Keratinocyte (primary cell): ENCODE measurements at regions not wholly inside any gene's neighbourhood (a gene's known extent, or its start where the extent isn't known, plus 50 kb on each side); places are given as distances from the start of the nearest gene placed in this dataset.
A peak's percentile ranks its signal among the peaks of the same experiment; 100 is the strongest.
"Not testable (repeated sequence)": the region's sequence is repeated elsewhere in the genome, so short reads cannot be mapped to it uniquely, and the experiment has no call there.

Source experiments
- DNase-seq: peaks from one replicate; pipeline ENCODE4 v3.0.0-alpha.2; 2011; ENCODE audit warnings: low read depth, missing footprints, low spot score
- FAIRE-seq: peaks from 2 replicates; lab custom pipeline; 2011; peaks lifted over from hg19 to GRCh38; lab: Jason Lieb, UNC
- H2AFZ ChIP-seq: 2 replicates; pipeline ENCODE4 v1.6.0; 2012; ENCODE audit warnings: low read length, control low read depth, inconsistent platforms; ENCODE audit not compliant: control insufficient read depth
- H3K27ac ChIP-seq: 2 replicates; pipeline ENCODE4 v1.5.1; 2011; ENCODE audit warnings: low read length; ENCODE audit not compliant: control insufficient read depth, insufficient read depth
- H3K27me3 ChIP-seq: 3 replicates; pipeline ENCODE4 v1.6.0; 2011; ENCODE audit warnings: low read length; ENCODE audit not compliant: control insufficient read depth, insufficient read depth; ENCODE audit errors: extremely low read depth
- H3K36me3 ChIP-seq, 2 experiments: 2 replicates in 1 of 2; 3 replicates in 1 of 2; pipeline ENCODE4 v1.5.1; 2011; ENCODE audit warnings: low read length in 2 of 2, mild to moderate bottlenecking in 1 of 2; ENCODE audit not compliant: control insufficient read depth in 2 of 2, insufficient read depth in 2 of 2; ENCODE audit errors: extremely low read depth in 1 of 2
- H3K4me1 ChIP-seq: 3 replicates; pipeline ENCODE4 v1.5.1; 2011; ENCODE audit warnings: low read length; ENCODE audit not compliant: control insufficient read depth, insufficient read depth; ENCODE audit errors: extremely low read depth
- H3K4me2 ChIP-seq: 3 replicates; pipeline ENCODE4 v1.6.0; 2011; ENCODE audit warnings: low read depth, low read length; ENCODE audit not compliant: control insufficient read depth, insufficient read depth; ENCODE audit errors: extremely low read depth
- H3K4me3 ChIP-seq, 3 experiments: fragments of 200-600 bp in 1 of 3; sonication (generic) in 1 of 3; 2 replicates in 2 of 3; 3 replicates in 1 of 3; pipeline ENCODE4 v1.5.1; 2011 to 2016; ENCODE audit warnings: low read length in 3 of 3, mild to moderate bottlenecking in 3 of 3, control low read depth in 2 of 3, inconsistent platforms in 1 of 3, low read depth in 1 of 3, mixed read lengths in 1 of 3, mixed run types in 1 of 3, moderate library complexity in 1 of 3; ENCODE audit not compliant: control insufficient read depth in 2 of 3, insufficient read depth in 2 of 3; ENCODE audit errors: extremely low read depth in 1 of 3
- H3K79me2 ChIP-seq: 2 replicates; pipeline ENCODE4 v1.6.0; 2012; ENCODE audit warnings: low read length; ENCODE audit not compliant: control insufficient read depth, insufficient read depth
- H3K9ac ChIP-seq: 3 replicates; pipeline ENCODE4 v1.6.0; 2011; ENCODE audit warnings: low read length; ENCODE audit not compliant: control insufficient read depth, insufficient read depth; ENCODE audit errors: extremely low read depth
- H3K9me1 ChIP-seq: 3 replicates; pipeline ENCODE4 v1.6.0; 2011; ENCODE audit warnings: low read length; ENCODE audit not compliant: control insufficient read depth, insufficient read depth; ENCODE audit errors: extremely low read depth
- H3K9me3 ChIP-seq: 2 replicates; pipeline ENCODE4 v1.5.1; 2012; ENCODE audit warnings: low read depth, low read length; ENCODE audit not compliant: control insufficient read depth
- H4K20me1 ChIP-seq: 3 replicates; pipeline ENCODE4 v1.6.0; 2011; ENCODE audit warnings: low read length; ENCODE audit not compliant: control insufficient read depth, insufficient read depth; ENCODE audit errors: extremely low read depth
- CTCF ChIP-seq, 3 experiments: IDR thresholded peaks in 1 of 3; conservative IDR thresholded peaks in 1 of 3; optimal IDR thresholded peaks in 1 of 3; 2 replicates in 2 of 3; 3 replicates in 1 of 3; pipeline versions ENCODE3 to v1.5.1; 2011; ENCODE audit warnings: low read length in 3 of 3, mild to moderate bottlenecking in 3 of 3, moderate library complexity in 2 of 3, control low read depth in 1 of 3, inconsistent platforms in 1 of 3; ENCODE audit not compliant: insufficient read depth in 2 of 3; ENCODE audit errors: extremely low read depth in 1 of 3
- EZH2 ChIP-seq: IDR thresholded peaks from one replicate; pipeline ENCODE4 v1.6.1; 2012; ENCODE audit warnings: inconsistent platforms, mild to moderate bottlenecking, low read length, moderate library complexity
- dilution Hi-C: fragments of 300-500 bp; cut with MboI; formaldehyde crosslinking; loops from one replicate; pipeline ENCODE4 v1.7.0; 2020; ENCODE audit warnings: low sequenced_read_pairs; ENCODE audit not compliant: extremely low pct_ligation_motif_present

- dilution Hi-C loops, result no loop called here
- no peak overlapping the region for H2AFZ ChIP-seq
Measured at GRCh38 chr15:44882499-44882968, 74.0 kb upstream of the TERB2 start.

GRCh38 chr15:44883199-44883877, 73.1 kb upstream of the TERB2 start:
- H3K4me1 ChIP-seq, result peaks cover 10% of the 10 kb centered on the region
- no peak overlapping the region for H3K4me3 ChIP-seq
- dilution Hi-C loops, result no loop called here
- H2AFZ ChIP-seq, result no peak overlapping the region
- H3K4me2 ChIP-seq, result no peak overlapping the region
- H3K36me3 ChIP-seq, result no peaks in the 10 kb centered on the region
- TF ChIP-seq CTCF (optimal IDR thresholded peaks at IDR 0.05 in 1 of 3, IDR thresholded peaks at IDR 0.05 in 1 of 3, conservative IDR thresholded peaks at IDR 0.05 in 1 of 3; ENCODE audit: extremely low read depth in 1 of 3, insufficient read depth in 2 of 3, low read length in 3 of 3) (no peak), EZH2 (no peak)
- H4K20me1 ChIP-seq, result no peaks in the 10 kb centered on the region
- no peaks in the 10 kb centered on the region for H3K79me2 ChIP-seq
- DNase-seq (no peak), FAIRE-seq (no peak)
- H3K9ac ChIP-seq, result no peak overlapping the region
- H3K9me3 ChIP-seq, result no peaks in the 10 kb centered on the region
- no peaks in the 10 kb centered on the region for H3K9me1 ChIP-seq
- H3K27me3 ChIP-seq, result no peaks in the 10 kb centered on the region
- no peak overlapping the region for H3K27ac ChIP-seq

More at GRCh38 chr15:44882499-44882968, 74.0 kb upstream of the TERB2 start:
- DNase-seq (no peak), FAIRE-seq (no peak)
- TF ChIP-seq EZH2 (no peak), CTCF (optimal IDR thresholded peaks at IDR 0.05 in 1 of 3, IDR thresholded peaks at IDR 0.05 in 1 of 3, conservative IDR thresholded peaks at IDR 0.05 in 1 of 3; ENCODE audit: extremely low read depth in 1 of 3, insufficient read depth in 2 of 3, low read length in 3 of 3) (no peak)
- no peak overlapping the region for H3K4me3 ChIP-seq
- H4K20me1 ChIP-seq, result no peaks in the 10 kb centered on the region
- peak overlapping the region; percentile 17 for H3K27ac ChIP-seq
- no peaks in the 10 kb centered on the region for H3K36me3 ChIP-seq
- H3K9me1 ChIP-seq, result no peaks in the 10 kb centered on the region
- H3K27me3 ChIP-seq, result no peaks in the 10 kb centered on the region
- peak overlapping the region; percentile 31 for H3K4me2 ChIP-seq
- peaks cover 10% of the 10 kb centered on the region for H3K4me1 ChIP-seq
- no peaks in the 10 kb centered on the region for H3K9me3 ChIP-seq
- no peak overlapping the region for H3K9ac ChIP-seq
- H3K79me2 ChIP-seq, result no peaks in the 10 kb centered on the region

- H3K27me3 ChIP-seq, H3K27ac ChIP-seq, H3K36me3 ChIP-seq, H3K4me1 ChIP-seq, H3K79me2 ChIP-seq, dilution Hi-C loops, H3K9me3 ChIP-seq, H2AFZ ChIP-seq, H4K20me1 ChIP-seq, H3K4me3 ChIP-seq, H3K9ac ChIP-seq, H3K4me2 ChIP-seq, DNase-seq, H3K9me1 ChIP-seq: not testable (repeated sequence)
- peak; percentile 43 for FAIRE-seq
Measured at GRCh38 chr15:44898890-44899651, 57.4 kb upstream of the TERB2 start.
